A549 (cell line): ENCODE measurements at regions not wholly inside any gene's neighbourhood (a gene's known extent, or its start where the extent isn't known, plus 50 kb on each side); places are given as distances from the start of the nearest gene placed in this dataset.

Experiments used
- ATAC-seq, 2 experiments: fragments of 200-7000 bp in 1 of 2; fragments of >200 bp in 1 of 2; cut with Nextera tagmentation in 1 of 2; cut with Tn5 transposase in 1 of 2; 3 replicates each; pipeline versions ENCODE4 v1.8.0 to v1.9.1; 2018 to 2020; ENCODE audit warnings: mild to moderate bottlenecking in 1 of 2, moderate library complexity in 1 of 2
- CTCF ChIA-PET: fragments of 300-600 bp; sonication (Branson Sonifier 250); formaldehyde crosslinking; extraction: SDS; loops from one replicate; lab custom pipeline; 2021; ENCODE audit warnings: antibody characterized with exemption, inconsistent platforms; lab: Yijun Ruan, JAX
- POLR2A ChIA-PET: fragments of 350-600 bp; formaldehyde crosslinking; extraction: SDS; loops from one replicate; lab custom pipeline; 2021; ENCODE audit warnings: antibody characterized with exemption, inconsistent platforms; lab: Yijun Ruan, JAX
- DNase-seq, 2 experiments: peaks; one replicate each; pipeline versions ENCODE4 v3.0.0 to v3.0.0-alpha.2; 2011 to 2016; ENCODE audit warnings: low read depth in 1 of 2, low spot score in 1 of 2
- FAIRE-seq: peaks from 2 replicates; lab custom pipeline; 2011; peaks lifted over from hg19 to GRCh38; lab: Jason Lieb, UNC
- H3K27ac ChIP-seq, 2 experiments: fragments of >200 bp; sonication (Bioruptor Twin); formaldehyde crosslinking; 3 replicates each; pipeline ENCODE4 v1.5.1; 2016 to 2017
- H3K4me1 ChIP-seq: fragments of >200 bp; sonication (Bioruptor Twin); formaldehyde crosslinking; 3 replicates; pipeline ENCODE4 v1.6.1; 2016
- H3K4me2 ChIP-seq: fragments of >200 bp; sonication (Bioruptor Twin); formaldehyde crosslinking; 3 replicates; pipeline ENCODE4 v1.6.1; 2016
- H3K4me3 ChIP-seq: fragments of >200 bp; sonication (Bioruptor Twin); formaldehyde crosslinking; 3 replicates; pipeline ENCODE4 v1.5.1; 2016
- H3K9me3 ChIP-seq: fragments of >200 bp; sonication (Bioruptor Twin); formaldehyde crosslinking; 3 replicates; pipeline ENCODE4 v1.6.1; 2016
- BHLHE40 ChIP-seq: IDR thresholded peaks from 2 replicates; pipeline ENCODE4 v1.6.1; 2012; ENCODE audit warnings: low read depth, low read length, inconsistent platforms
- CHD2 ChIP-seq: fragments of 150-350 bp; IDR thresholded peaks from 2 replicates; pipeline ENCODE4 v1.6.1; 2014; ENCODE audit warnings: low read length; ENCODE audit not compliant: partially characterized antibody
- CHD4 ChIP-seq: fragments of 200-600 bp; sonication (generic); IDR thresholded peaks from 2 replicates; pipeline ENCODE4 v1.6.1; 2016; ENCODE audit warnings: antibody characterized with exemption, mild to moderate bottlenecking, borderline replicate concordance
- EHF ChIP-seq: fragments of 250-450 bp; sonication (Bioruptor Pico); IDR thresholded peaks from 2 replicates; pipeline ENCODE4 v1.5.0; 2020; ENCODE audit warnings: mild to moderate bottlenecking
- EP300 ChIP-seq, 2 experiments: fragments of >200 bp; sonication (Bioruptor Twin); formaldehyde crosslinking; IDR thresholded peaks; 2 replicates in 1 of 2; 3 replicates in 1 of 2; pipeline ENCODE4 v1.6.1; 2016 to 2017
- FOSB ChIP-seq: fragments of 250-450 bp; sonication (Bioruptor Pico); IDR thresholded peaks from 2 replicates; pipeline ENCODE4 v1.5.0; 2020; ENCODE audit warnings: mild to moderate bottlenecking, moderate library complexity
- FOSL2 ChIP-seq, 2 experiments: fragments of 450-650 bp in 1 of 2; fragments of >200 bp in 1 of 2; sonication (Bioruptor Twin) in 1 of 2; formaldehyde crosslinking; IDR thresholded peaks; 2 replicates each; pipeline versions ENCODE4 v1.5.0 to v1.6.1; 2016 to 2020; ENCODE audit warnings: mild to moderate bottlenecking in 1 of 2, moderate library complexity in 1 of 2
- HOXB13 ChIP-seq: fragments of 250-450 bp; sonication (Bioruptor Pico); IDR thresholded peaks from 2 replicates; pipeline ENCODE4 v1.5.0; 2020; ENCODE audit warnings: low read depth, mild to moderate bottlenecking, moderate library complexity
- HOXB5 ChIP-seq: fragments of 250-450 bp; sonication (Bioruptor Pico); IDR thresholded peaks from 2 replicates; pipeline ENCODE4 v1.5.0; 2020; ENCODE audit warnings: mild to moderate bottlenecking, moderate library complexity
- JUNB ChIP-seq: fragments of >200 bp; sonication (Bioruptor Twin); formaldehyde crosslinking; IDR thresholded peaks from 2 replicates; pipeline ENCODE4 v1.6.1; 2016
- MAZ ChIP-seq: fragments of 150-350 bp; IDR thresholded peaks from 2 replicates; pipeline ENCODE4 v1.6.1; 2014; ENCODE audit warnings: antibody characterized with exemption, low read depth, low read length, borderline replicate concordance
- NPAS2 ChIP-seq: fragments of 250-450 bp; sonication (Bioruptor Pico); IDR thresholded peaks from 2 replicates; pipeline ENCODE4 v1.8.0; 2022; ENCODE audit warnings: mild to moderate bottlenecking, moderate library complexity, borderline replicate concordance
- RAD21 ChIP-seq, 2 experiments: fragments of >200 bp in 1 of 2; sonication (Bioruptor Twin) in 1 of 2; formaldehyde crosslinking in 1 of 2; IDR thresholded peaks in 1 of 2; conservative IDR thresholded peaks in 1 of 2; 2 replicates in 1 of 2; 3 replicates in 1 of 2; pipeline ENCODE4 v1.6.1; 2012 to 2018; ENCODE audit warnings: inconsistent platforms in 1 of 2
- RNF2 ChIP-seq: fragments of 200-600 bp; sonication (generic); IDR thresholded peaks from 2 replicates; pipeline ENCODE4 v1.6.1; 2016; ENCODE audit warnings: low read depth, mild to moderate bottlenecking, antibody characterized with exemption, moderate library complexity, borderline replicate concordance
- SMC3 ChIP-seq: fragments of >200 bp; sonication (Bioruptor Twin); formaldehyde crosslinking; IDR thresholded peaks from 3 replicates; pipeline ENCODE4 v1.6.1; 2018; ENCODE audit warnings: inconsistent platforms
- SREBF2 ChIP-seq: fragments of 450-650 bp; IDR thresholded peaks from 2 replicates; pipeline ENCODE4 v1.6.1; 2014; ENCODE audit warnings: mild to moderate bottlenecking, moderate library complexity
- ZNF302 ChIP-seq: fragments of 250-450 bp; sonication (Bioruptor Pico); IDR thresholded peaks from 2 replicates; pipeline ENCODE4 v1.9.0; 2021; ENCODE audit warnings: inconsistent platforms, mild to moderate bottlenecking, moderate library complexity
- ZSCAN20 ChIP-seq: fragments of 250-450 bp; sonication (Bioruptor Pico); IDR thresholded peaks from 2 replicates; pipeline ENCODE4 v1.8.0; 2022; ENCODE audit warnings: mild to moderate bottlenecking, moderate library complexity
- WGBS: methylation state at CpG from one replicate; pipeline ENCODE4 v1.1.6; 2017; ENCODE audit errors: missing lambda C conversion rate; 5-methylcytosine and 5-hydroxymethylcytosine counted together
- TF ChIP-seq, protein P1 (sequence below): fragments of >200 bp; sonication (Bioruptor Twin); formaldehyde crosslinking; IDR thresholded peaks from 3 replicates; pipeline ENCODE4 v1.6.1; 2016
- TF ChIP-seq, protein P2 (sequence below): fragments of 250-450 bp; sonication (Bioruptor Pico); IDR thresholded peaks from 2 replicates; pipeline ENCODE4 v1.5.0; 2020; ENCODE audit warnings: low read depth, mild to moderate bottlenecking, moderate library complexity

DNA sequence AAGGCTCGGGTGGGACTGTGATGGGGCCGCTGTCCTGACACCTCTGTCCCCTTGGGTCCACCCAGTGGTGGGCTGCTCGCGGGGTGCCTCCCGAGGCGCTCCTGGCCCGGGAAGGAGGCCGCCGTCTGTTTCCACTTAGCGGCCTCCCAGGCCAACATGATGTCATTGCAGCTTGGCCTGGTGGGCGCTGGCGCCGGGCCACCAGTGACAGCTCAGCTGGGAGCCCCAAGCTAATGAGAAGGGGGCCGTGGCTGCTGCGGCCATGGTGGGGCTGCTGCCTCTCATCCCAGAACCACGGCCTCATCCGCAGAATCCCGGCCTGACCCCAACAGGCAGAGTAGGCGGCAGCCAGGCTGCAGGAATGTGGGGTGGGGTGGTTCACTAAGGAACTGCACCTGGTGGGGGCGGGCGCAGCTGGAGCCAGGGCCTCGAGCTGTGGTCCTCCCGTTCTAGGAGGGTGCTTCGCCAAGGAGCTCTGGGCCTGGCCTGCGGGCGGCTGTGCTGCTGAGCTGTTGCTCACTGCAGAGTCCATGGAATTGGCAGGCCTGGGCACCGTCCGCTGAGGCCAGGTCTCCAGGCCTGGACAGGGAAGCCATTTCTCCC, 123.5 kb upstream of the COL5A1 start:
- Histone ChIP-seq H3K4me2 (no peak overlapping the region), H3K27ac (no peak overlapping the region), H3K4me3 (no peak overlapping the region), H3K4me1 (no peaks in the 10 kb centered on the region), H3K9me3 (peaks cover 24% of the 10 kb centered on the region; the same call in 2 of the 3 replicates)
- DNase-seq = no peak
- no peak for FAIRE-seq
- WGBS = 86% methylated on average over 19 of the region's 28 CpGs
- POLR2A ChIA-PET = no interaction called here
- ATAC-seq = no peak
- CTCF ChIA-PET = interaction anchor here (1.1 to 1.3 kb wide), 2 partner anchors 143 to 347 kb away, joined by 3 to 5 read pairs; no protein-coding TSS in a partner anchor
- TF ChIP-seq SMC3 (no peak), CHD2 (no peak), ZSCAN20 (CRISPR knock-in tag) (no peak), FOSB (no peak), RAD21 (conservative IDR thresholded peaks at IDR 0.05 in 1 of 2, IDR thresholded peaks at IDR 0.05 in 1 of 2) (no peak), HOXB13 (no peak), HOXB5 (no peak), RNF2 (no peak), EP300 (IDR thresholded peaks at IDR 0.05) (no peak), ZNF302 (CRISPR knock-in tag) (no peak), FOSL2 (IDR thresholded peaks at IDR 0.05) (no peak), FOSL2 (CRISPR knock-in tag; IDR thresholded peaks at IDR 0.05) (no peak), NPAS2 (CRISPR knock-in tag) (no peak)
- TF ChIP-seq, protein P1, sequence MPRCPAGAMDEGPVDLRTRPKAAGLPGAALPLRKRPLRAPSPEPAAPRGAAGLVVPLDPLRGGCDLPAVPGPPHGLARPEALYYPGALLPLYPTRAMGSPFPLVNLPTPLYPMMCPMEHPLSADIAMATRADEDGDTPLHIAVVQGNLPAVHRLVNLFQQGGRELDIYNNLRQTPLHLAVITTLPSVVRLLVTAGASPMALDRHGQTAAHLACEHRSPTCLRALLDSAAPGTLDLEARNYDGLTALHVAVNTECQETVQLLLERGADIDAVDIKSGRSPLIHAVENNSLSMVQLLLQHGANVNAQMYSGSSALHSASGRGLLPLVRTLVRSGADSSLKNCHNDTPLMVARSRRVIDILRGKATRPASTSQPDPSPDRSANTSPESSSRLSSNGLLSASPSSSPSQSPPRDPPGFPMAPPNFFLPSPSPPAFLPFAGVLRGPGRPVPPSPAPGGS = no peak

DNA sequence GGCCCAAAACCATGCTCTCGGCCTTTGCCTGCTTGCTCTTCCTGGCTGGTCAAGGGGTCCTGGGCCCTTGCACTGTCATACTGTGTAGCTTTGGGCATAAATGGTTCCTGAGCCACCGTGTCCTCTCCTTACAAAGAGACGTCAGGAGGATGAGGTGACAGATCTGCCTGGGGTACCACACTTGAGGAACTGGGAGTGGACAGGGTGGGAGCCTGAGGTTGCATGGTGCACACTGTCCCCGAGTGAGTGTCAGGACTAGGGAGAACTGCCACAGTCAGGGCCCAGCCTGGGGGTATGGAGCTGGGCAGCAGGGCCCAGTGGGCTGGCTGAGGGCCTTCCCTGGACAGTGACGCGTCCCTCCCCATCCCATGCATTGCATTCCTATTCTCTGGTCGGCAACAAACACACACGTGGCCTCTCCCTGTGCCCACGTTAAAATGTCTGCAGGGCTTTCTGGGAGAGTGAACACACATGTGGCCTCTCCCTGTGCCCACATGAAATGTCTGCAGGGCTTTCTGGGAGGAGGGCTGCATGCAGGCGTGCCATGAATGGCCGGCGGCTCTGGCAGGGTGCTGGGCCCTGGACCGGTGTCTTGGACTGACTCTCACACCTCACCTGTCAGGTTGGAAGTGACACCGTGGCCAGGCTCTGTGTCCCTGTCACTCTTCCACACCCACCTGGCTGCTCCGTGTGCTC, 122.1 kb upstream of the COL5A1 start:
- H3K4me3 ChIP-seq = no peak overlapping the region
- no peaks in the 10 kb centered on the region for H3K4me1 ChIP-seq
- TF ChIP-seq, protein P2, sequence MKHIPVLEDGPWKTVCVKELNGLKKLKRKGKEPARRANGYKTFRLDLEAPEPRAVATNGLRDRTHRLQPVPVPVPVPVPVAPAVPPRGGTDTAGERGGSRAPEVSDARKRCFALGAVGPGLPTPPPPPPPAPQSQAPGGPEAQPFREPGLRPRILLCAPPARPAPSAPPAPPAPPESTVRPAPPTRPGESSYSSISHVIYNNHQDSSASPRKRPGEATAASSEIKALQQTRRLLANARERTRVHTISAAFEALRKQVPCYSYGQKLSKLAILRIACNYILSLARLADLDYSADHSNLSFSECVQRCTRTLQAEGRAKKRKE (CRISPR knock-in tag) = no peak
- TF ChIP-seq CHD2 (no peak), BHLHE40 (no peak), SREBF2 (no peak), HOXB5 (no peak), JUNB (no peak), EHF (CRISPR knock-in tag) (no peak), CHD4 (no peak)
- CTCF ChIA-PET = interaction anchor here (1.1 to 2.2 kb wide), 3 partner anchors 12 to 349 kb away, joined by 4 to 5 read pairs (median 5); no protein-coding TSS in a partner anchor
- 74% methylated on average over 15 of the region's 15 CpGs for WGBS
- H3K27ac ChIP-seq = no peak overlapping the region
- ATAC-seq (no peak), FAIRE-seq (no peak), DNase-seq (no peak)
- POLR2A ChIA-PET = no interaction called here
- peaks cover 15% of the 10 kb centered on the region; the same call in 2 of the 3 replicates for H3K9me3 ChIP-seq
- no peak overlapping the region for H3K4me2 ChIP-seq

DNA sequence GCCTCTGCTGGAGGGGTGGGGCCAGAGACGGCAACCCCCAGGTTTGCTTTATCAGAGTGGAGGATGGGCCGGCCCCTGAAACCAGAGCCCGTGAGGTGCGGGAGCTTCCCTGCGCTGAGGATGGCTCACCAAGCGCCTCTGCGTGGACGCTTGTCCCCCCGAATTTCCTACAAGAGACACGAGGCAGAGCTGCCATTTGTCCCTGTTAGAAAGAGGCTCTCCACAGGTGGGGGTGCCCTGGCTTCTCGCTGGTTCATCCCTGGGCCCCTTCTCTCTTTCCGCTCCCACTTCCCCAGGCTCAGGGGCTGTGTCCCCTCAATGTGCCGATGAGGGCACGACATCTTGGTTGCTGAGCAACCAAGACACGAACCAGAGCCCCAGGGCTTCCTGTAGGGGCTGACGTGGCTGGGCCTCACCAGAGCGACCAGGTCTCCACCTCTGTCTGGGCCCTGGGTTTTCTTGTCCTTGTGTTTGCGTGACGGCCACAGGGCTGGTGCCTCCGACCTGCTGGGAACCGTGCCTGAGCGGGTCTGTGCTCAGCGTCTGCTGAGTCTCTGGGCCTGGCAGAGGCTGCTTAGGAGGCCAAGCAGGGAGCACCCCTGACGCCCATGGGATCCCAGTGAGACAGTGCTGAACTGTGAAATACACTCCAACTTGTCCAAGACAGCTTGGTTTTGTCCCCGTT, 119.6 kb upstream of the COL5A1 start:
- FAIRE-seq (no peak), DNase-seq (no peak), ATAC-seq (no peak)
- Histone ChIP-seq H3K27ac (no peak overlapping the region), H3K4me1 (no peaks in the 10 kb centered on the region), H3K9me3 (peaks cover 8% of the 10 kb centered on the region; the same call in 1 of the 3 replicates), H3K4me2 (no peak overlapping the region), H3K4me3 (no peak overlapping the region)
- POLR2A ChIA-PET = no interaction called here
- WGBS = 76% methylated on average over 20 of the region's 25 CpGs
- CTCF ChIA-PET = interaction anchor here (2.2 kb wide), 1 partner anchor 9 kb away, joined by 4 read pairs; no protein-coding TSS in a partner anchor
- no peak for TF ChIP-seq SREBF2
- no peak for TF ChIP-seq RNF2
- TF ChIP-seq MAZ = no peak
